ENCODE measurements at regions not wholly inside any gene's neighbourhood (a gene's known extent, or its start where the extent isn't known, plus 50 kb on each side); places are given as distances from the start of the nearest gene placed in this dataset.
"Not testable (repeated sequence)": the region's sequence is repeated elsewhere in the genome, so short reads cannot be mapped to it uniquely, and the experiment has no call there.

GRCh38 chr2:129193961-129194360 lies 785.5 kb upstream of the RAB6C start:
- Histone ChIP-seq H3K27me3 (ENCODE audit: control insufficient read depth, low read length) (no peaks in the 10 kb centered on the region), H3K27ac (ENCODE audit: low read depth, low read length) (no peak overlapping the region), H3K9me2 (replicated peaks; ENCODE audit: control insufficient read depth, low read length) (no peaks in the 10 kb centered on the region), H4K20me1 (ENCODE audit: control insufficient read depth, insufficient read depth, low read depth, low read length) (no peaks in the 10 kb centered on the region), H3F3A (ENCODE audit: control insufficient read depth, insufficient read depth) (no peaks in the 10 kb centered on the region), H3K79me2 (ENCODE audit: control insufficient read depth, low read length) (no peaks in the 10 kb centered on the region), H3K4me3 (ENCODE audit: low read length) (no peak overlapping the region), H3K36me3 (ENCODE audit: control insufficient read depth, low read length) (no peaks in the 10 kb centered on the region), H3K9me3 (ENCODE audit: control insufficient read depth, insufficient read depth, low read length) (no peaks in the 10 kb centered on the region), H3K4me2 (ENCODE audit: low read length) (no peak overlapping the region), H3K4me1 (ENCODE audit: control insufficient read depth, low read length) (no peaks in the 10 kb centered on the region)
- TF ChIP-seq CTCF (IDR thresholded peaks at IDR 0.05; ENCODE audit: low read depth, low read length, poor library complexity, severe bottlenecking) (peak; percentile 19), EZH2phosphoT487 (IDR thresholded peaks at IDR 0.05; ENCODE audit: borderline replicate concordance, low read length) (no peak)

- Histone ChIP-seq H3K4me1 (ENCODE audit: control insufficient read depth, low read length) (no peaks in the 10 kb centered on the region), H3K27me3 (ENCODE audit: control insufficient read depth, low read length) (no peaks in the 10 kb centered on the region; the same call in 1 of the 2 replicates)
Measured at GRCh38 chr2:129199501-129199900, 780.0 kb upstream of the RAB6C start.

GRCh38 chr2:129201696-129202095 lies 777.8 kb upstream of the RAB6C start:
- no peaks in the 10 kb centered on the region for H3K9me2 ChIP-seq (replicated peaks; ENCODE audit: control insufficient read depth, low read length)
- H3K79me2 ChIP-seq (ENCODE audit: control insufficient read depth, low read length), result no peaks in the 10 kb centered on the region
- H3K4me2 ChIP-seq (ENCODE audit: low read length), result no peak overlapping the region
- H4K20me1 ChIP-seq (ENCODE audit: control insufficient read depth, insufficient read depth, low read depth, low read length), result no peaks in the 10 kb centered on the region
- no peaks in the 10 kb centered on the region for H3K4me1 ChIP-seq (ENCODE audit: control insufficient read depth, low read length)
- TF ChIP-seq EZH2phosphoT487 (IDR thresholded peaks at IDR 0.05; ENCODE audit: borderline replicate concordance, low read length), result no peak
- no peak for TF ChIP-seq CTCF (IDR thresholded peaks at IDR 0.05; ENCODE audit: low read depth, low read length, poor library complexity, severe bottlenecking)
- no peaks in the 10 kb centered on the region for H3K9me3 ChIP-seq (ENCODE audit: control insufficient read depth, insufficient read depth, low read length)
- no peak overlapping the region for H3K27ac ChIP-seq (ENCODE audit: low read depth, low read length)
- H3K4me3 ChIP-seq (ENCODE audit: low read length), result no peak overlapping the region
- H3F3A ChIP-seq (ENCODE audit: control insufficient read depth, insufficient read depth), result no peaks in the 10 kb centered on the region
- H3K27me3 ChIP-seq (ENCODE audit: control insufficient read depth, low read length), result no peaks in the 10 kb centered on the region; the same call in 1 of the 2 replicates
- no peaks in the 10 kb centered on the region for H3K36me3 ChIP-seq (ENCODE audit: control insufficient read depth, low read length)

More at GRCh38 chr2:129199501-129199900, 780.0 kb upstream of the RAB6C start:
- no peaks in the 10 kb centered on the region for H3K79me2 ChIP-seq (ENCODE audit: control insufficient read depth, low read length)
- no peaks in the 10 kb centered on the region for H3F3A ChIP-seq (ENCODE audit: control insufficient read depth, insufficient read depth)
- TF ChIP-seq EZH2phosphoT487 (IDR thresholded peaks at IDR 0.05; ENCODE audit: borderline replicate concordance, low read length), result no peak
- H4K20me1 ChIP-seq (ENCODE audit: control insufficient read depth, insufficient read depth, low read depth, low read length), result no peaks in the 10 kb centered on the region
- H3K4me3 ChIP-seq (ENCODE audit: low read length), result no peak overlapping the region
- no peak overlapping the region for H3K4me2 ChIP-seq (ENCODE audit: low read length)
- no peaks in the 10 kb centered on the region for H3K9me3 ChIP-seq (ENCODE audit: control insufficient read depth, insufficient read depth, low read length)
- no peaks in the 10 kb centered on the region for H3K9me2 ChIP-seq (replicated peaks; ENCODE audit: control insufficient read depth, low read length)
- no peaks in the 10 kb centered on the region for H3K36me3 ChIP-seq (ENCODE audit: control insufficient read depth, low read length)
- no peak overlapping the region for H3K27ac ChIP-seq (ENCODE audit: low read depth, low read length)

GRCh38 chr2:129203331-129203730 lies 776.1 kb upstream of the RAB6C start:
- Histone ChIP-seq H3K4me2 (ENCODE audit: low read length) (no peak overlapping the region), H3K9me3 (ENCODE audit: control insufficient read depth, insufficient read depth, low read length) (no peaks in the 10 kb centered on the region), H3K27me3 (ENCODE audit: control insufficient read depth, low read length) (no peaks in the 10 kb centered on the region; the same call in 1 of the 2 replicates), H3K4me1 (ENCODE audit: control insufficient read depth, low read length) (no peaks in the 10 kb centered on the region), H3K79me2 (ENCODE audit: control insufficient read depth, low read length) (no peaks in the 10 kb centered on the region), H3K9me2 (replicated peaks; ENCODE audit: control insufficient read depth, low read length) (no peaks in the 10 kb centered on the region), H3K27ac (ENCODE audit: low read depth, low read length) (no peak overlapping the region), H3K36me3 (ENCODE audit: control insufficient read depth, low read length) (no peaks in the 10 kb centered on the region), H3K4me3 (ENCODE audit: low read length) (no peak overlapping the region), H3F3A (ENCODE audit: control insufficient read depth, insufficient read depth) (no peaks in the 10 kb centered on the region), H4K20me1 (ENCODE audit: control insufficient read depth, insufficient read depth, low read depth, low read length) (no peaks in the 10 kb centered on the region)
- no peak for TF ChIP-seq CTCF (IDR thresholded peaks at IDR 0.05; ENCODE audit: low read depth, low read length, poor library complexity, severe bottlenecking)
- no peak for TF ChIP-seq EZH2phosphoT487 (IDR thresholded peaks at IDR 0.05; ENCODE audit: borderline replicate concordance, low read length)

- not testable (repeated sequence) for H3K9me3 ChIP-seq (ENCODE audit: control insufficient read depth, insufficient read depth, low read length); H4K20me1 ChIP-seq (ENCODE audit: control insufficient read depth, insufficient read depth, low read depth, low read length); H3K79me2 ChIP-seq (ENCODE audit: control insufficient read depth, low read length); H3K4me3 ChIP-seq (ENCODE audit: low read length); H3K4me1 ChIP-seq (ENCODE audit: control insufficient read depth, low read length); H3K4me2 ChIP-seq (ENCODE audit: low read length); H3K27ac ChIP-seq (ENCODE audit: low read depth, low read length); H3F3A ChIP-seq (ENCODE audit: control insufficient read depth, insufficient read depth); H3K9me2 ChIP-seq (replicated peaks; ENCODE audit: control insufficient read depth, low read length); H3K27me3 ChIP-seq (ENCODE audit: control insufficient read depth, low read length); H3K36me3 ChIP-seq (ENCODE audit: control insufficient read depth, low read length)
Measured at GRCh38 chr2:129204581-129204980, 774.9 kb upstream of the RAB6C start.

Measured in DOHH2 (cell line).